C4-2B (cell line): ENCODE measurements at regions not wholly inside any gene's neighbourhood (a gene's known extent, or its start where the extent isn't known, plus 50 kb on each side); places are given as distances from the start of the nearest gene placed in this dataset.

Experiments used
- ZFX ChIP-seq: fragments of 450-650 bp; IDR thresholded peaks from 2 replicates; pipeline ENCODE4 v1.6.1; 2017
- TF ChIP-seq, protein P1 (sequence below): fragments of 450-650 bp; conservative IDR thresholded peaks from 2 replicates; pipeline ENCODE4 v1.5.1; 2017; ENCODE audit warnings: mild to moderate bottlenecking

DNA sequence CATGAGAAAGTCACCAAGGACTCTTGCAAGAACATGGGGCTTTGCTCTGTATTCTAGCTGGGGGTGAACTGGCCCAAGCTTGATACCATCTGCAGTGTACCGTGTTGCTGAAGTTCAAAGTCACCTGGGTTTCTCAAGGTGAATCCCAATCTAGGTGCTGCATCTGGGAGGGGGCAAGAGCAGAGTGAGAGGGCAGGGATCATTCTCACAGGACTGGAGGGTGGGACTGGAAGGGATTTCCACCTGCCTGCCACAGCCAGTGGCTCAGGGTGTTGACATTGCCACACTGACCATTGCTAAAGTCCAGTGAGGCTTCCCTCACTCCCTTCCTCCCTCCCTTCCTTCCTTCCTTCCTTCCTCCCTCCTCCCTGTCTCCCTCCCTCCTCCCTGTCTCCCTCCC is 98.7 kb downstream of the MYCN start:
- TF ChIP-seq ZFX = no peak
- TF ChIP-seq, protein P1, sequence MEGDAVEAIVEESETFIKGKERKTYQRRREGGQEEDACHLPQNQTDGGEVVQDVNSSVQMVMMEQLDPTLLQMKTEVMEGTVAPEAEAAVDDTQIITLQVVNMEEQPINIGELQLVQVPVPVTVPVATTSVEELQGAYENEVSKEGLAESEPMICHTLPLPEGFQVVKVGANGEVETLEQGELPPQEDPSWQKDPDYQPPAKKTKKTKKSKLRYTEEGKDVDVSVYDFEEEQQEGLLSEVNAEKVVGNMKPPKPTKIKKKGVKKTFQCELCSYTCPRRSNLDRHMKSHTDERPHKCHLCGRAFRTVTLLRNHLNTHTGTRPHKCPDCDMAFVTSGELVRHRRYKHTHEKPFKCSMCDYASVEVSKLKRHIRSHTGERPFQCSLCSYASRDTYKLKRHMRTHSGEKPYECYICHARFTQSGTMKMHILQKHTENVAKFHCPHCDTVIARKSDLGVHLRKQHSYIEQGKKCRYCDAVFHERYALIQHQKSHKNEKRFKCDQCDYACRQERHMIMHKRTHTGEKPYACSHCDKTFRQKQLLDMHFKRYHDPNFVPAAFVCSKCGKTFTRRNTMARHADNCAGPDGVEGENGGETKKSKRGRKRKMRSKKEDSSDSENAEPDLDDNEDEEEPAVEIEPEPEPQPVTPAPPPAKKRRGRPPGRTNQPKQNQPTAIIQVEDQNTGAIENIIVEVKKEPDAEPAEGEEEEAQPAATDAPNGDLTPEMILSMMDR = no peak
